ENCODE measurements at regions not wholly inside any gene's neighbourhood (a gene's known extent, or its start where the extent isn't known, plus 50 kb on each side); places are given as distances from the start of the nearest gene placed in this dataset.

DNA sequence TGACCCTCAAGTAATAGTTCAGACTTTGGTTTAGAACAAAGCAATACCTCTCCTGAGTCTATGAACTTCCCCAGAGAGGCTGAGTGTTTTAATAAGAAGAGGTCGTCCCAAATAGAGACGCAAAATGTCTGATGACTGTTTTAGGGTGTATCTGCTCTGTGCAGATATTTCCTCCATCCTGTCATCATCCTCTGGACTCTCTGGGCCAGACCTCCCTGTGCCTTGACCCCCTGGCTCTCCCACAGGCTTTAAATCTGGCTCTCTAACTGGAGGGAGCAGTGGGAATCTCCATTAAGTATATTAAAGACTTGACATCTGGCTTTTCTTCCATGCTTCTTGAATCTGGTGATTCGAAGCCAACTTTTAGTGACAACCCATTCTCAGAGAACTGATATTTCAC, 633.3 kb downstream of the INHBA start:
- TF ChIP-seq, protein P1, sequence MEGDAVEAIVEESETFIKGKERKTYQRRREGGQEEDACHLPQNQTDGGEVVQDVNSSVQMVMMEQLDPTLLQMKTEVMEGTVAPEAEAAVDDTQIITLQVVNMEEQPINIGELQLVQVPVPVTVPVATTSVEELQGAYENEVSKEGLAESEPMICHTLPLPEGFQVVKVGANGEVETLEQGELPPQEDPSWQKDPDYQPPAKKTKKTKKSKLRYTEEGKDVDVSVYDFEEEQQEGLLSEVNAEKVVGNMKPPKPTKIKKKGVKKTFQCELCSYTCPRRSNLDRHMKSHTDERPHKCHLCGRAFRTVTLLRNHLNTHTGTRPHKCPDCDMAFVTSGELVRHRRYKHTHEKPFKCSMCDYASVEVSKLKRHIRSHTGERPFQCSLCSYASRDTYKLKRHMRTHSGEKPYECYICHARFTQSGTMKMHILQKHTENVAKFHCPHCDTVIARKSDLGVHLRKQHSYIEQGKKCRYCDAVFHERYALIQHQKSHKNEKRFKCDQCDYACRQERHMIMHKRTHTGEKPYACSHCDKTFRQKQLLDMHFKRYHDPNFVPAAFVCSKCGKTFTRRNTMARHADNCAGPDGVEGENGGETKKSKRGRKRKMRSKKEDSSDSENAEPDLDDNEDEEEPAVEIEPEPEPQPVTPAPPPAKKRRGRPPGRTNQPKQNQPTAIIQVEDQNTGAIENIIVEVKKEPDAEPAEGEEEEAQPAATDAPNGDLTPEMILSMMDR (IDR thresholded peaks at IDR 0.05), result no peak
- TF ChIP-seq POLR2A (IDR thresholded peaks at IDR 0.05), result no peak
